ENCODE measurements at regions not wholly inside any gene's neighbourhood (a gene's known extent, or its start where the extent isn't known, plus 50 kb on each side); places are given as distances from the start of the nearest gene placed in this dataset.

- TF ChIP-seq CTCF (IDR thresholded peaks at IDR 0.05), result no peak
- TF ChIP-seq POLR2A (IDR thresholded peaks at IDR 0.05), result no peak
These were observed 1052.6 kb downstream of the ADGRL3 start for GRCh38 chr4:62252728-62253127.

Measured in uterus (tissue), 2 donors.